Kidney epithelial cell (primary cell): ENCODE measurements at regions not wholly inside any gene's neighbourhood (a gene's known extent, or its start where the extent isn't known, plus 50 kb on each side); places are given as distances from the start of the nearest gene placed in this dataset.
"Not testable (repeated sequence)": the region's sequence is repeated elsewhere in the genome, so short reads cannot be mapped to it uniquely, and the experiment has no call there.

ENCODE experiments used
- DNase-seq: peaks from one replicate; pipeline ENCODE4 v3.0.0-alpha.2; 2010; ENCODE audit warnings: low read depth
- H3K27me3 ChIP-seq: 2 replicates; pipeline ENCODE4 v1.6.0; 2011; ENCODE audit warnings: low read length; ENCODE audit not compliant: control insufficient read depth, insufficient read depth
- H3K36me3 ChIP-seq: 2 replicates; pipeline ENCODE4 v1.5.1; 2011; ENCODE audit warnings: low read length; ENCODE audit not compliant: control insufficient read depth, insufficient read depth
- H3K4me3 ChIP-seq: 2 replicates; pipeline ENCODE4 v1.5.1; 2011; ENCODE audit warnings: low read depth, mild to moderate bottlenecking, control low read depth, low read length
- CTCF ChIP-seq: IDR thresholded peaks from 2 replicates; pipeline ENCODE4 v1.5.1; 2011; ENCODE audit warnings: mild to moderate bottlenecking, moderate library complexity, low read length, control low read depth, inconsistent platforms; ENCODE audit not compliant: insufficient read depth, poor library complexity, severe bottlenecking

- no peaks in the 10 kb centered on the region for H3K27me3 ChIP-seq
- no peak for DNase-seq
These were observed 285.4 kb downstream of the TFAP2C start for GRCh38 chr20:56914532-56914931.

GRCh38 chr20:56916345-56916622 lies 287.2 kb downstream of the TFAP2C start:
- DNase-seq: no peak
- Histone ChIP-seq H3K36me3 (no peaks in the 10 kb centered on the region), H3K4me3 (no peak overlapping the region), H3K27me3 (no peaks in the 10 kb centered on the region)
- no peak for TF ChIP-seq CTCF

More at GRCh38 chr20:56914532-56914931, 285.4 kb downstream of the TFAP2C start:
- Histone ChIP-seq H3K4me3 (no peak overlapping the region), H3K36me3 (no peaks in the 10 kb centered on the region)
- no peak for TF ChIP-seq CTCF

GRCh38 chr20:56920041-56920440 lies 290.9 kb downstream of the TFAP2C start:
- peaks cover 11% of the 10 kb centered on the region for H3K27me3 ChIP-seq
- not testable (repeated sequence) for DNase-seq

GRCh38 chr20:56922497-56922896 lies 293.4 kb downstream of the TFAP2C start:
- TF ChIP-seq CTCF: no peak

More at GRCh38 chr20:56920041-56920440, 290.9 kb downstream of the TFAP2C start:
- not testable (repeated sequence) for H3K36me3 ChIP-seq, H3K4me3 ChIP-seq

GRCh38 chr20:56924292-56925081 lies 295.4 kb downstream of the TFAP2C start:
- Histone ChIP-seq H3K36me3 (no peaks in the 10 kb centered on the region), H3K4me3 (no peak overlapping the region), H3K27me3 (peaks cover 44% of the 10 kb centered on the region)
- DNase-seq: no peak
- no peak for TF ChIP-seq CTCF

More at GRCh38 chr20:56922497-56922896, 293.4 kb downstream of the TFAP2C start:
- no peak overlapping the region for H3K4me3 ChIP-seq
- peaks cover 30% of the 10 kb centered on the region for H3K27me3 ChIP-seq
- H3K36me3 ChIP-seq: no peaks in the 10 kb centered on the region
- DNase-seq: no peak

- DNase-seq: no peak
- TF ChIP-seq CTCF: no peak
- H3K27me3 ChIP-seq: peaks cover 49% of the 10 kb centered on the region
- H3K36me3 ChIP-seq: no peaks in the 10 kb centered on the region
- H3K4me3 ChIP-seq: no peak overlapping the region
These were observed 296.1 kb downstream of the TFAP2C start for GRCh38 chr20:56925082-56925830.
